ENCODE measurements at regions not wholly inside any gene's neighbourhood (a gene's known extent, or its start where the extent isn't known, plus 50 kb on each side); places are given as distances from the start of the nearest gene placed in this dataset.

DNA sequence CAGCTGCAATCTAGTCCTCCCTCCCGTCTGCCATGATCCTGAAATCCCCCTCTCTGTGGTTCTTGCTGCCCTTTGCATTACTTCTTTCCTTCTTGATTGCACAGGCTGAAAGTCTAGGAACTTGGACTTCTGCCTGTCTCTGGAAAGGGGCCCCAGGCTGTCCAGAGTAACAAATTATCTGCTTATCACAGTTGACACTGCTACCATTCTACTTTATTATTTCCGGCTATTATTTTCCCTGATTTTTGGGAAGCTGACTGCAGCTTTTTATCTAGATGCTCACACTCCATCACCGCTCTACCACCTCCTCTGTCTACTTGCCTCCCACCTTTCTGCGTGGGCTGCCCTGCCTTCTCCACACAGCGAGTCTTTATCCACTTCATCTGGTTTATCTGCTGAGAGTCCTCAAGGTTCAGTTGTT, 202.1 kb upstream of the PLXNA2 start:
- Histone ChIP-seq H3K36me3 (ENCODE audit: low read length) (no peaks in the 10 kb centered on the region), H3F3A (ENCODE audit: insufficient read depth) (no peaks in the 10 kb centered on the region), H3K9ac (ENCODE audit: low read length) (no peak overlapping the region), H3K27ac (ENCODE audit: low read depth, low read length) (no peak overlapping the region), H3K27me3 (ENCODE audit: low read length) (no peaks in the 10 kb centered on the region), H3K9me3 (ENCODE audit: insufficient read depth, low read length) (no peaks in the 10 kb centered on the region), H3K4me3 (ENCODE audit: insufficient read depth, low read length, poor library complexity, severe bottlenecking) (no peak overlapping the region), H3K4me2 (ENCODE audit: low read depth, low read length, poor library complexity, severe bottlenecking) (no peak overlapping the region), H3K79me2 (ENCODE audit: insufficient read depth, low read length) (no peaks in the 10 kb centered on the region), H4K20me1 (ENCODE audit: low read depth, low read length) (no peaks in the 10 kb centered on the region), H3K9me2 (replicated peaks; ENCODE audit: insufficient read depth, low read length) (no peaks in the 10 kb centered on the region), H2AFZ (ENCODE audit: low read depth, low read length, severe bottlenecking) (no peak overlapping the region)
- TF ChIP-seq, protein P1, sequence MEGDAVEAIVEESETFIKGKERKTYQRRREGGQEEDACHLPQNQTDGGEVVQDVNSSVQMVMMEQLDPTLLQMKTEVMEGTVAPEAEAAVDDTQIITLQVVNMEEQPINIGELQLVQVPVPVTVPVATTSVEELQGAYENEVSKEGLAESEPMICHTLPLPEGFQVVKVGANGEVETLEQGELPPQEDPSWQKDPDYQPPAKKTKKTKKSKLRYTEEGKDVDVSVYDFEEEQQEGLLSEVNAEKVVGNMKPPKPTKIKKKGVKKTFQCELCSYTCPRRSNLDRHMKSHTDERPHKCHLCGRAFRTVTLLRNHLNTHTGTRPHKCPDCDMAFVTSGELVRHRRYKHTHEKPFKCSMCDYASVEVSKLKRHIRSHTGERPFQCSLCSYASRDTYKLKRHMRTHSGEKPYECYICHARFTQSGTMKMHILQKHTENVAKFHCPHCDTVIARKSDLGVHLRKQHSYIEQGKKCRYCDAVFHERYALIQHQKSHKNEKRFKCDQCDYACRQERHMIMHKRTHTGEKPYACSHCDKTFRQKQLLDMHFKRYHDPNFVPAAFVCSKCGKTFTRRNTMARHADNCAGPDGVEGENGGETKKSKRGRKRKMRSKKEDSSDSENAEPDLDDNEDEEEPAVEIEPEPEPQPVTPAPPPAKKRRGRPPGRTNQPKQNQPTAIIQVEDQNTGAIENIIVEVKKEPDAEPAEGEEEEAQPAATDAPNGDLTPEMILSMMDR (IDR thresholded peaks at IDR 0.05; ENCODE audit: insufficient read depth, low read length, poor library complexity, severe bottlenecking), result no peak
- no peak for TF ChIP-seq EZH2phosphoT487 (conservative IDR thresholded peaks at IDR 0.05; ENCODE audit: low read length)

DNA sequence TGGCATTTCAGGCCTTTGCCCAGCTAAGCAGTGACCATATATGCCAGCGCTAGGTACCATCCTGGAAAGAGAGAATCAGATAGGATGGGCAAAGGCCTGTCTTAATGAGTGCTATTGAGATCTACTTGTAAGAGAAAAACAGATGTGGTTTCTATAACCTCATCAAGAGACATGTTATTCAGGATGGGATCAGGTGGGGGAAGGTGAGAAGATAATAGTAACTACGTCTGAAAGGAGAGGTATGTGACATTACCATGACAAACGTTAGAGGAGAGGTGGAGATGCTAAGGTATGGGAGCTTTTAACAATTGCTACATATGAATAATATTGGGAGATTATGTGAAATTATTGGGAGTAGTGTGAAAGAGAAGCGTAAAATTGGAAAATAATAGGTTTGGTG, 204.2 kb upstream of the PLXNA2 start:
- no peak overlapping the region for H3K9ac ChIP-seq (ENCODE audit: low read length)
- H3K36me3 ChIP-seq (ENCODE audit: low read length), result no peaks in the 10 kb centered on the region
- no peak overlapping the region for H3K4me3 ChIP-seq (ENCODE audit: insufficient read depth, low read length, poor library complexity, severe bottlenecking)
- no peaks in the 10 kb centered on the region for H3F3A ChIP-seq (ENCODE audit: insufficient read depth)
- no peak overlapping the region for H3K27ac ChIP-seq (ENCODE audit: low read depth, low read length)
- TF ChIP-seq EZH2phosphoT487 (conservative IDR thresholded peaks at IDR 0.05; ENCODE audit: low read length), result no peak
- TF ChIP-seq, protein P1 (IDR thresholded peaks at IDR 0.05; ENCODE audit: insufficient read depth, low read length, poor library complexity, severe bottlenecking), result no peak
- no peaks in the 10 kb centered on the region for H3K9me2 ChIP-seq (replicated peaks; ENCODE audit: insufficient read depth, low read length)
- no peak overlapping the region for H2AFZ ChIP-seq (ENCODE audit: low read depth, low read length, severe bottlenecking)
- no peak overlapping the region for H3K4me2 ChIP-seq (ENCODE audit: low read depth, low read length, poor library complexity, severe bottlenecking)
- H3K79me2 ChIP-seq (ENCODE audit: insufficient read depth, low read length), result no peaks in the 10 kb centered on the region
- no peaks in the 10 kb centered on the region for H3K27me3 ChIP-seq (ENCODE audit: low read length)
- no peaks in the 10 kb centered on the region for H4K20me1 ChIP-seq (ENCODE audit: low read depth, low read length)
- no peaks in the 10 kb centered on the region for H3K9me3 ChIP-seq (ENCODE audit: insufficient read depth, low read length)

DNA sequence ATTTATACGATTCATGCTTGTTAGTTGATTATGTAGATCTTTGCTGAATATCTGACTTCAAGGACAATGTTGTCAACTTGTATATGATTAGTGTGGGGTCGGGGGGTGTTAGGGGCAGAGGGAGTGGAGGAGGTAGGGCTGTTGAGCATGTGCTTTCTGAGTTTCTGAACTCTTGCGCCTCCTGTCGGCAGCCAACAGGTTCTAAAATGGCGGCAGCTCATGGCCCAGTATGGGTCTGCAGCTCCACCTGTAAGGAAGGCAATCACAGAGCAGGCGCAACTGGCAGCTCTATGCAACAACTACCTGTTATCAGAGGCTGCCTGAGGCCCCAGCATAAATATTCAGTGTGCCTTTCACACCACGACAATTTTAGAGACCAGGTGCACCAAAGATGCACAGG, 205.8 kb upstream of the PLXNA2 start:
- Histone ChIP-seq H3K4me3 (ENCODE audit: insufficient read depth, low read length, poor library complexity, severe bottlenecking) (no peak overlapping the region), H3K4me2 (ENCODE audit: low read depth, low read length, poor library complexity, severe bottlenecking) (no peak overlapping the region)
- TF ChIP-seq EZH2phosphoT487 (conservative IDR thresholded peaks at IDR 0.05; ENCODE audit: low read length), result no peak
- TF ChIP-seq, protein P1 (IDR thresholded peaks at IDR 0.05; ENCODE audit: insufficient read depth, low read length, poor library complexity, severe bottlenecking), result no peak

More for the DNA sequence above, 205.8 kb upstream of the PLXNA2 start:
- H3K9me3 ChIP-seq (ENCODE audit: insufficient read depth, low read length), result no peaks in the 10 kb centered on the region
- H3K36me3 ChIP-seq (ENCODE audit: low read length), result no peaks in the 10 kb centered on the region
- no peaks in the 10 kb centered on the region for H3F3A ChIP-seq (ENCODE audit: insufficient read depth)
- H2AFZ ChIP-seq (ENCODE audit: low read depth, low read length, severe bottlenecking), result no peak overlapping the region
- H3K79me2 ChIP-seq (ENCODE audit: insufficient read depth, low read length), result no peaks in the 10 kb centered on the region
- no peaks in the 10 kb centered on the region for H4K20me1 ChIP-seq (ENCODE audit: low read depth, low read length)
- H3K9me2 ChIP-seq (replicated peaks; ENCODE audit: insufficient read depth, low read length), result no peaks in the 10 kb centered on the region
- H3K9ac ChIP-seq (ENCODE audit: low read length), result no peak overlapping the region
- no peaks in the 10 kb centered on the region for H3K27me3 ChIP-seq (ENCODE audit: low read length)
- no peak overlapping the region for H3K27ac ChIP-seq (ENCODE audit: low read depth, low read length)

Measured in SU-DHL-6 (cell line).